OCI-LY7 (cell line): ENCODE measurements at regions not wholly inside any gene's neighbourhood (a gene's known extent, or its start where the extent isn't known, plus 50 kb on each side); places are given as distances from the start of the nearest gene placed in this dataset.

Source experiments
- CTCF ChIP-seq: fragments of 200-600 bp; sonication (generic); conservative IDR thresholded peaks from 2 replicates; pipeline ENCODE4 v1.5.1; 2014; ENCODE audit warnings: mild to moderate bottlenecking, antibody characterized with exemption, low read length, moderate library complexity, mixed read lengths
- EZH2phosphoT487 ChIP-seq: fragments of 200-600 bp; sonication (generic); IDR thresholded peaks from 2 replicates; pipeline ENCODE4 v1.6.1; 2018; ENCODE audit warnings: low read depth, borderline replicate concordance, mild to moderate bottlenecking, mixed run types, antibody characterized with exemption, low read length, moderate library complexity, mixed read lengths

GRCh38 chr1:30184393-30185141 lies 538.8 kb downstream of the MATN1 start:
- no peak for TF ChIP-seq CTCF
- no peak for TF ChIP-seq EZH2phosphoT487
